C4-2B (cell line): ENCODE measurements at regions not wholly inside any gene's neighbourhood (a gene's known extent, or its start where the extent isn't known, plus 50 kb on each side); places are given as distances from the start of the nearest gene placed in this dataset.

Source experiments
- H3K27ac ChIP-seq: fragments of 450-650 bp; 2 replicates; pipeline ENCODE4 v1.5.1; 2017
- ZFX ChIP-seq: fragments of 450-650 bp; IDR thresholded peaks from 2 replicates; pipeline ENCODE4 v1.6.1; 2017
- TF ChIP-seq, protein P1 (sequence below): fragments of 450-650 bp; conservative IDR thresholded peaks from 2 replicates; pipeline ENCODE4 v1.5.1; 2017; ENCODE audit warnings: mild to moderate bottlenecking

DNA sequence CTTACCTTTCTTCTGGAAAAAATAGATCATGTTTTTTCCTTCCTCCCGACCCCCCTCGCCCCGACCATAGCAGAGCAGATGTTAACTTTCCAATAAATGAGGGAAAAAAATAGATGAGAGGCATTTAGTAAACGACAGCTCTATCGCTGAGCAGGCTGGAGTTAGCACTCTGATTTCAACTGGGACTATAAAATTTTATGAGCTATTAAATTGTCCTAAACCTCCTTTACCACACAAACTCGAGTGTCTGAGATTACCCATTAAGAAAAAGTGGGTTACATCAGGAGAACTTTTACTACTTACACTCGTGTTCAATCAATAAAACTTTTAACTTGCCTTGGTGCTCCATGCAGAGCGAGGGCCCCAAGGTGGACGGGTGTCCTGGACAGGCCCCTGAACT lies 59.8 kb upstream of the RNU6ATAC start:
- H3K27ac ChIP-seq: no peak overlapping the region; the same call in 1 of the 2 replicates
- TF ChIP-seq ZFX: no peak
- TF ChIP-seq, protein P1, sequence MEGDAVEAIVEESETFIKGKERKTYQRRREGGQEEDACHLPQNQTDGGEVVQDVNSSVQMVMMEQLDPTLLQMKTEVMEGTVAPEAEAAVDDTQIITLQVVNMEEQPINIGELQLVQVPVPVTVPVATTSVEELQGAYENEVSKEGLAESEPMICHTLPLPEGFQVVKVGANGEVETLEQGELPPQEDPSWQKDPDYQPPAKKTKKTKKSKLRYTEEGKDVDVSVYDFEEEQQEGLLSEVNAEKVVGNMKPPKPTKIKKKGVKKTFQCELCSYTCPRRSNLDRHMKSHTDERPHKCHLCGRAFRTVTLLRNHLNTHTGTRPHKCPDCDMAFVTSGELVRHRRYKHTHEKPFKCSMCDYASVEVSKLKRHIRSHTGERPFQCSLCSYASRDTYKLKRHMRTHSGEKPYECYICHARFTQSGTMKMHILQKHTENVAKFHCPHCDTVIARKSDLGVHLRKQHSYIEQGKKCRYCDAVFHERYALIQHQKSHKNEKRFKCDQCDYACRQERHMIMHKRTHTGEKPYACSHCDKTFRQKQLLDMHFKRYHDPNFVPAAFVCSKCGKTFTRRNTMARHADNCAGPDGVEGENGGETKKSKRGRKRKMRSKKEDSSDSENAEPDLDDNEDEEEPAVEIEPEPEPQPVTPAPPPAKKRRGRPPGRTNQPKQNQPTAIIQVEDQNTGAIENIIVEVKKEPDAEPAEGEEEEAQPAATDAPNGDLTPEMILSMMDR: no peak

DNA sequence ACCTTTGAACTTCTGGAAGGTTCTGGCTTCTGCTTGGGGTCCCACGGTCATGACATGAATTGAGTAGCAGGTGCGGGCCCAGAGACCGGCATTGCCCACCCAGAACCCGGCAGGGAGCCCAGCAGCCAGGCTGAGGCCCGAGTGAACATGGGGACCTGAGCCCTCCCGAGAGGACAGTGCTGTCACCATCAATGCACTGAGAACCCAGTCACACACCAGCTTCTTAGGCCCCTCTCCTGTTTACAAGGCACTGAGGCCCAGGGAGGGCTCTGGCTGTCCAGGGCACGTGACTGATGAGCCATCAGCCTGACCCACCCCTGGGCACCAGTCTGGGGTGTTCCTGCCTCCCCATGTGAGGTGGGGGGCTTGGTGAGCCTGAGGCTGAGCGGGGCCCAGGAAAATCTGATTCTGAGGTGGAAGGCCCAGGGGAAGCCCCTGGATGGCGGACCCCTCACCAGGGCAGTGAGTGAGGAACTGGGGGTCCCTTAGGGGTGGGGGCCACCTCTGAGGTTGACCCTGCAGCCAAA lies 60.3 kb upstream of the RNU6ATAC start:
- H3K27ac ChIP-seq: no peak overlapping the region; the same call in 1 of the 2 replicates
- TF ChIP-seq ZFX: no peak
- TF ChIP-seq, protein P1: no peak

DNA sequence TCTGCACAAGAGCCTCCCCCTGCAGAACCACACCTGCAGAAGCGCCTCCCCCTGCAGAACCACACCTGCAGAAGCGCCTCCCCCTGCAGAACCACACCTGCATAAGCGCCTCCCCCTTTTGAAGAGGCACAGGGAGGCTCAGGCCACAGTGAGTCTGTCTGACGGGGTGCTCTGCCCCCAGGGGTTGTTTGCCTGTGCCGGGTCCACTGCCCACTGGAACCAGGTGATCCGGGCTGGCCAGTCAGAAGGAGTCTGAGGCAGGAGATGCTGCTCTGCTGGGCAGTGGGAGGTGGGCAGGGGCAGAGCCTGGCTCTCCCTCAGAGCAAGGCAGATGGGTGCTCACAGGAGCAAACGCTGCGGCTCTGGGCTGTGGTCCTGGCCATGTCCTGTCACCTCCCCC lies 60.8 kb upstream of the RNU6ATAC start:
- no peak overlapping the region for H3K27ac ChIP-seq
- TF ChIP-seq ZFX: no peak
- TF ChIP-seq, protein P1: no peak

DNA sequence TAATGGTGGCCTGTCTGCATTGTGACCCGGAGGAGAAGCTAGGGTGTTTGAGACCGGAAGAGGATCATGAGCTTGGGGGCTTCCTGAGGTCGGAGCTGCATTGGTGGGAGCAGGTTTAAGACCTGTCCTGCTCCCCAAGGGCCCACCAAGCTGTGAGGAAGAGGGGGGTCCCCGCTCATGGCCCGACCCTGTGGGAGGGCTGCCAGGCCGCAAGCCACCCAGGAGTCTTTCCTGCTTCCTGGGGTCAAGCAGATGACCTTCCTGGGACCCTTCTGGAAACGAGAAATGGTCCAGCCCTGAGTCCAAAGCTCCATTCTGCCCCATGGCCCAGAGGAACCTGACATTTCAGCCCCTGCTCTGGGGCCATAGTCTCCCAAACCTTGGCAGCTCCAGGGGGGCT lies 61.5 kb upstream of the RNU6ATAC start:
- no peak overlapping the region for H3K27ac ChIP-seq
- TF ChIP-seq ZFX: no peak
- TF ChIP-seq, protein P1: no peak

DNA sequence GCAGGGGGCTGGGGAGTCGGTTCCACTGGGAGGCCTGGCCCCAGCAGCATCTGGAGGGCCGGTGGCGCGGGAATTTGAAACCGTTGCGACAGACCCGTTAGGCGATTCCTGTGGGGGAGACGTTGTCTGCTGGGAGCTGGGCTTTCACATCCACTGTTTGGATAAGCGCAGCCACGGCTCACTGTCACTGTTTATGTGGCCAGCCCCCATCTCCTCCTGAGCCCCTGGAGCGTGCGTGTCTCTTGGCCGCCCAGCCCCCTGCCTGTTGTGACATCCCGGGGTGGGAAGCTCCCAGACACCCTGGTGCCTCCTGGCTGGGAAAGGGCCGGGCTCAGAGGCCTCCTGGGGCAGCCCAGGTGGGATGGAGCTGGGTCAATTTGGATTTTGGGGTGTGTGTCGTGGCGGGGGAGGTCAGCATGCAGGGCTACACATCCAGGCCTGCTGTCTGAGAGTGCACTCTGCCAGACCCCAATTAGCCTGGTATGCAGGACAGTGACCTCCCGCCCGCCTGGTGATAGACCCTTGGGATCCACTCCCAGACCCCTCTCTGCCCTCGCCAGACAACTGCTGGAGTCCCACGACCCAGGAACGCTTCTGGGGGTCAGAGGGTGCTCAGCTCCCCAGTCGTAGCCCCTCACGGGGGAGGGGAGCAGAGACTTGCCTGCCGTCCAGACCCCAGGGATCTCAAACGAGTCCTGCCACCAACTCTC lies 62.0 kb upstream of the RNU6ATAC start:
- no peak for TF ChIP-seq ZFX
- TF ChIP-seq, protein P1: no peak
- H3K27ac ChIP-seq: no peak overlapping the region

DNA sequence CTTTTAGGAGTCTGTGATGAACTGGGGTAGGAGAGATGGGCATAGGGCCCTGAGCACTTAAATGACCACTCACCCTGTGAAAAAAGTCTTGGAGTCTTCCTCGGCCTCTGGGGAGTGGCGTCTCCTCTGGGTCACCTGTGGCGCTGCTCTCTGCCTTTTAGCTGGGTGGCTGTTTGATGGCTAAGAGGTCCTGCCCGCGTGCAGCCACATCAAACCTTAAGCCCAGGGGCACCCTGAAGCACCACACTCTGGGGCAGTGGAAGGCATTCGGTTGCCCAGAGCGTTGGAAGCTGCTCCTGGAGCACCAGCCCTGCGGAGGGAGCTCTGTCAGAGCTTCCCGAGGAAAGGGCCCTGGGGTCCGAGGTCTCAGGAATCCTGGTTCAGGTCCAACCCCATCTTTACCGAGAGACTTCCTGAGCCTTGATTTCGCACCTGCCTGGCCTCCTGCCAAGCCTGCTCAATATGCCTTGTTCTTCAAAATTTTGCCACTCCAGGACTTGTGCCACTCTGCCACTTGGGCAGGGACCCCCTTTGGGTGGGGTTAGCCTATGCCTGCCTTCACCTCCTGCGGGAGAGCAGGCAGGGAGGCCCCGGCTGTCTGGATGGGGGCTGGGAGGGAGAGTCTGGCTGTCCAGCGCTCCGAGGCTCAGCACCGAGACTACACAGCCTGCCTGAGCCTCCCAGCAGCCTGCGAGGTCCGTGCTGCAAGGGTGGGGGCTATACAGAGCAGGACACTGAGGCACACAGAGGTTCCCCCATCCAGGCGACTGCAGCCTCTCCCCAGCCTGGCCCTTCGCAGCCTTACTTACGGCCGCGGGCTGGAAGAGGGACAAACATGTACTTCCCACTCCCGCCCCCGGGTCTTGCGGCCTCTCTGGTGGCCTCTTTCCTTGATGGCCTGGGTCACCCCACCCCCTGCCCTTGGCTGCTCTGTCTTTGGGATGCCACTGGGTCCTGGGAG lies 63.4 kb upstream of the RNU6ATAC start:
- TF ChIP-seq, protein P1: no peak
- no peak for TF ChIP-seq ZFX
- H3K27ac ChIP-seq: no peak overlapping the region

DNA sequence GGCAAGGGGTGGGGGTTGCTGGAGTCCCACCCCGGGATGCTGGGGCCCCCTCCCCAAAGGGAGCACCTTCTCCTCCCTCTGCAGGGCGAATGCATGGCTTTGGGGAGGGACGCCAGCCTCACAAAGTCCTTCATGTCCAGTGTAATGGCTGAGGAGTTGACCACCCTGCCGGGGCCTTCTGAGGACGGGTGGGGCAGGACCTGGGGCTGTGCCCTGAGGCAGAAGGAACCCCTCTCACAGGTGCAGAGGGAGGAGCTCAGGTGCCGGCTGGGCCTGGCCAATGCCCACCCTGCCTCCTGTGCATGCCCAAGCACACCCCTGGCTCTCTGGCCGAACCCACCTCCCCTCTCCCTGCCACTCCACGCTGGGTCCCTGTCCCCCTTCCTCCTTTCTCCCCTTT lies 64.3 kb upstream of the RNU6ATAC start:
- no peak overlapping the region for H3K27ac ChIP-seq
- TF ChIP-seq, protein P1: no peak
- no peak for TF ChIP-seq ZFX
